ENCODE measurements at regions not wholly inside any gene's neighbourhood (a gene's known extent, or its start where the extent isn't known, plus 50 kb on each side); places are given as distances from the start of the nearest gene placed in this dataset.

- no peak overlapping the region for H3K4me3 ChIP-seq (ENCODE audit: low read length)
- no peak for TF ChIP-seq CTCF (conservative IDR thresholded peaks at IDR 0.05; ENCODE audit: low read length)
- no peak for DNase-seq (ENCODE audit: low read depth)
These were observed 466.0 kb upstream of the NR2F2 start for GRCh38 chr15:95864467-95864886.

DNA sequence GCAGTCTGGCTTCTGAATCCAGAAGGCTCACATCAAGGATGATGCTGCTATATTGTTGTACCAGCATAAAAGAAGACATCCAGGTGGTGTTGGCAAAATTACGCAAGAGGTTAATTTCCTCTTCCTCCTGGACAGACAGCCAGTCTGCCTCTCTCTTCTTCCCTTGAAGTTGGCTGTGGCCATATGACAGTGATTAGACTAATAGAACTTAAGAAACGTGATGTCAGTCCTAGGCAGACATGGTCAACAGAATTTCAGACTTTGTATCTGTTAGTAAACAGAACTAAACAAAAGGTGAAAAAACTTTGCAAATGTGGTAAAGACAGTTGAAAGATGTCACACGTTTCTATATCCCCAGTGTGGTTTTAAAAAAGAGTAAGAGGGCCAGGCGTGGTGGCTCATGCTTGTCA is 465.2 kb upstream of the NR2F2 start:
- TF ChIP-seq CTCF (conservative IDR thresholded peaks at IDR 0.05; ENCODE audit: low read length) = no peak
- DNase-seq (ENCODE audit: low read depth) = no peak

GRCh38 chr15:95866711-95867440 is 463.6 kb upstream of the NR2F2 start:
- H3K4me3 ChIP-seq (ENCODE audit: low read length) = no peak overlapping the region
- TF ChIP-seq CTCF (conservative IDR thresholded peaks at IDR 0.05; ENCODE audit: low read length) = no peak
- DNase-seq (ENCODE audit: low read depth) = no peak

More for the DNA sequence above, 465.2 kb upstream of the NR2F2 start:
- H3K4me3 ChIP-seq (ENCODE audit: low read length) = no peak overlapping the region

DNA sequence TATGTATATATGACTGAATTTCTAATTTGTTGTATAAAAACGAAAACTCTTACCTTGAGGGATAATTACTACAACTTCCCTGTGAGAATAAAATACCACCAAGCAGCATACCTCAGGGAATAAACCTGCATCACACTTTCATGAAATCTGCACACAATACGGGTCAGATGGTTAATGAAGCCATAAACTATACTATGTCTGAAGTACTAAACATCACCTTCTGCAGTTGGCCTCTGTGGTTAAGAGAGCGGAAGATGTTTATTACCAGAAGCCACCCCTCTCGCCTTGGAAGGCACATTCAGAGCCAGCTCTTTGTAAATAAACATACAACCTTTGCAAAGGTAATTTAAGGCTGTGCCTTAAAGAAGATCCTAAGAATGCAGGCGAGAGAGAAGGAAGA is 462.1 kb upstream of the NR2F2 start:
- H3K4me3 ChIP-seq (ENCODE audit: low read length) = no peak overlapping the region
- TF ChIP-seq CTCF (conservative IDR thresholded peaks at IDR 0.05; ENCODE audit: low read length) = no peak
- no peak for DNase-seq (ENCODE audit: low read depth)

DNA sequence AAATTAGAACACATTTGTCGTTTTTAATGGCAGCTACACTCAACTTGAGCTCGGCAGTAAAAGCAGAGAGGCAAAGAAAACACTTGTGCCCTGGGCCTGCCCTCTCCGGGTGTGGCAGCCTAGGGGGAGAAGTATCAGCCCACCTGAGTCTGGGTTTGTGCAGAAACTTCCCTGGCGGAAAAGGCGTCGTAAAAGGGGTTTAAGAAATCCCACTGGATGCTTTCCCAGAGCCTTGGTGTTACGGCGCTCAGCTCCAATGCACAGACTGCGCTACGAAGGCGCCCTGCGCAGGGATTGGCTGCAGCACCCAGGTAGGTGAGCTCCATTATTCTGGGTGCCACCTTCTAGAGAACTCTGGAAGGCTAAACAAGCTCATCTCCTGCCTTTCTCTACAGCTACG is 461.5 kb upstream of the NR2F2 start:
- no peak overlapping the region for H3K4me3 ChIP-seq (ENCODE audit: low read length)
- TF ChIP-seq CTCF (conservative IDR thresholded peaks at IDR 0.05; ENCODE audit: low read length) = no peak
- DNase-seq (ENCODE audit: low read depth) = no peak

- no peak for TF ChIP-seq CTCF (conservative IDR thresholded peaks at IDR 0.05; ENCODE audit: low read length)
- H3K4me3 ChIP-seq (ENCODE audit: low read length) = no peak overlapping the region
- DNase-seq (ENCODE audit: low read depth) = no peak
These were observed 460.6 kb upstream of the NR2F2 start for GRCh38 chr15:95869920-95870319.

DNA sequence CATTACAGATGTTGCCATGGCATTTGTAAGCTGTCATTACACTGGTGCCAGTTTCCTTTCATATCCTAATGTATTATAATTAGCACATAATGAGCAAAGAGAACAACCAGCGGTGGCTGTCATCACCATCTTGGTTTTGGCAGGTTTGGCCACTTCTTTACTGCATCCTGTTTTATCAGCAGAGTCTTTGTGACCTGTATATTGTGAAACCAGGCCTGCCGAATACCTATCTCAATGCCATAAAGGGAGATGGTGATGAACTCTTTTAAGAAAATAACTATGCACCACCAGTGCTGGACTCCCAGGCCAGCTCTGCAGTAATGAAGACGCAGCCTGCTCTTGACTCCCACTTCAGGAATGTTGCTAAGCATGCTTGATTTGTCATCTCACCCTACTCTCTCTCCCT is 458.1 kb upstream of the NR2F2 start:
- TF ChIP-seq CTCF (conservative IDR thresholded peaks at IDR 0.05; ENCODE audit: low read length) = no peak
- DNase-seq (ENCODE audit: low read depth) = peak; percentile 40
- no peak overlapping the region for H3K4me3 ChIP-seq (ENCODE audit: low read length)

Measured in AG10803 (cell line).